Chondrocyte (in vitro differentiated cells): ENCODE measurements at regions not wholly inside any gene's neighbourhood (a gene's known extent, or its start where the extent isn't known, plus 50 kb on each side); places are given as distances from the start of the nearest gene placed in this dataset.
A peak's percentile ranks its signal among the peaks of the same experiment; 100 is the strongest.

Experiments used
- DNase-seq: peaks from one replicate; pipeline ENCODE4 v3.0.0; 2021; ENCODE audit warnings: mixed read lengths, low spot score
- H3K27ac Mint-ChIP-seq: one replicate; pipeline ENCODE4 v1.8.0; 2021; ENCODE audit warnings: mild to moderate bottlenecking, moderate library complexity, mixed read lengths; ENCODE audit not compliant: unreplicated experiment
- H3K27me3 Mint-ChIP-seq: 2 replicates; pipeline ENCODE4 v1.8.0; 2021; ENCODE audit warnings: low read depth, mixed read lengths
- H3K36me3 Mint-ChIP-seq: 2 replicates; pipeline ENCODE4 v1.8.0; 2021; ENCODE audit warnings: low read depth, mixed read lengths
- H3K4me1 Mint-ChIP-seq: 2 replicates; pipeline ENCODE4 v1.8.0; 2021; ENCODE audit warnings: low read depth, mild to moderate bottlenecking, mixed read lengths
- H3K4me3 Mint-ChIP-seq: one replicate; pipeline ENCODE4 v1.8.0; 2021; ENCODE audit warnings: mild to moderate bottlenecking, moderate library complexity, mixed read lengths; ENCODE audit not compliant: unreplicated experiment
- H3K9me3 Mint-ChIP-seq: 2 replicates; pipeline ENCODE4 v1.8.0; 2021; ENCODE audit warnings: low read depth, mixed read lengths
- CTCF ChIP-seq: fragments of 200-600 bp; sonication (generic); IDR thresholded peaks from 2 replicates; pipeline ENCODE4 v1.5.0; 2021; ENCODE audit warnings: antibody characterized with exemption, mild to moderate bottlenecking, moderate library complexity

GRCh38 chr12:77685901-77686300 lies 144.8 kb upstream of the NAV3 start:
- no peak for TF ChIP-seq CTCF
- Mint-ChIP-seq H3K27ac (no peak overlapping the region), H3K9me3 (no peaks in the 10 kb centered on the region), H3K4me3 (no peak overlapping the region), H3K36me3 (peaks cover 1% of the 10 kb centered on the region), H3K4me1 (no peaks in the 10 kb centered on the region), H3K27me3 (peaks cover 29% of the 10 kb centered on the region)
- DNase-seq, result no peak

GRCh38 chr12:77685112-77685511 lies 145.6 kb upstream of the NAV3 start:
- Mint-ChIP-seq H3K27ac (no peak overlapping the region), H3K4me3 (no peak overlapping the region), H3K27me3 (peaks cover 34% of the 10 kb centered on the region), H3K36me3 (peaks cover 1% of the 10 kb centered on the region), H3K4me1 (no peaks in the 10 kb centered on the region), H3K9me3 (no peaks in the 10 kb centered on the region)
- no peak for DNase-seq
- TF ChIP-seq CTCF, result peak; percentile 82

- no peaks in the 10 kb centered on the region for H3K4me1 Mint-ChIP-seq
Measured at GRCh38 chr12:77682488-77682887, 148.2 kb upstream of the NAV3 start.

GRCh38 chr12:77681726-77682125 lies 149.0 kb upstream of the NAV3 start:
- Mint-ChIP-seq H3K4me1 (no peaks in the 10 kb centered on the region), H3K4me3 (no peak overlapping the region), H3K36me3 (peaks cover 1% of the 10 kb centered on the region), H3K27ac (no peak overlapping the region), H3K27me3 (peaks cover 37% of the 10 kb centered on the region), H3K9me3 (no peaks in the 10 kb centered on the region)
- DNase-seq, result no peak
- no peak for TF ChIP-seq CTCF

More at GRCh38 chr12:77682488-77682887, 148.2 kb upstream of the NAV3 start:
- no peak for DNase-seq
- Mint-ChIP-seq H3K27ac (no peak overlapping the region), H3K9me3 (no peaks in the 10 kb centered on the region), H3K4me3 (no peak overlapping the region), H3K27me3 (peaks cover 35% of the 10 kb centered on the region), H3K36me3 (peaks cover 1% of the 10 kb centered on the region)
- no peak for TF ChIP-seq CTCF

- Mint-ChIP-seq H3K4me1 (no peaks in the 10 kb centered on the region), H3K4me3 (no peak overlapping the region), H3K9me3 (no peaks in the 10 kb centered on the region), H3K27ac (no peak overlapping the region), H3K27me3 (peaks cover 38% of the 10 kb centered on the region), H3K36me3 (peaks cover 1% of the 10 kb centered on the region)
- TF ChIP-seq CTCF, result no peak
- DNase-seq, result no peak
Measured at GRCh38 chr12:77679686-77680085, 151.0 kb upstream of the NAV3 start.
